ENCODE measurements at regions not wholly inside any gene's neighbourhood (a gene's known extent, or its start where the extent isn't known, plus 50 kb on each side); places are given as distances from the start of the nearest gene placed in this dataset.
A peak's percentile ranks its signal among the peaks of the same experiment; 100 is the strongest.
"Not testable (repeated sequence)": the region's sequence is repeated elsewhere in the genome, so short reads cannot be mapped to it uniquely, and the experiment has no call there.

DNA sequence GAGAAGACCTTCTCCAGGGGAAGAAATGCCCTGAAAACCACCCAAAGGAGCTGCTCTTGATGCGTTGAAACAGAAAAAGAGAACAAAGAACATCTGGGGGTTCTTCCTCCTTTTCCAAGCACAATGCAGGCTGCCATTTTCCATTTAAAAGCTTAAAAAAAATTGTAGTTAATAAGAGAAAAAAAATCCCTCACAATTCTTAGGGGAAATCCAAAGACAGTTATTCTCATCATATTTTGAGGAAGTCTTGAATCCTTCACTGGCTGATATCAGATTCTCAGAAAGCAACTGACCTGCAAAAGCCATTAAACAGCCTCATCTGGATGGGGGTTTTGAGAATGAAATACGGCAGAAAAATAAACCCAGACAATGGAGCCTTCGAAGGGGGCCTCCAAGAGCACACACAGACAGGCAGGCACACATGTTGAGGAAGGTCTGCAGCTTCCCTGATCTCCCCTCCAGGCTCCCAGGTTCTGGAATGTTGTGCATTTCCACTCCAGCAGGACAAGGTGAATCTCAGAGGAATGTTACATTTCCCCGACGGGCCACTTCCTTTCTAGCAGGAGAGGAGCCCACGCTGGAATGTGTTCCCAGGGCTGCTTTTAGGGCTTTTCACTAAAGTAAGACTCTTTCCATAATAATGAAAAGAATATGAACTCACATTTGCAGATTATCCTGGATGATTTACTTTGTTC is 159.4 kb upstream of the S1PR3 start:
- TF ChIP-seq, protein P1, sequence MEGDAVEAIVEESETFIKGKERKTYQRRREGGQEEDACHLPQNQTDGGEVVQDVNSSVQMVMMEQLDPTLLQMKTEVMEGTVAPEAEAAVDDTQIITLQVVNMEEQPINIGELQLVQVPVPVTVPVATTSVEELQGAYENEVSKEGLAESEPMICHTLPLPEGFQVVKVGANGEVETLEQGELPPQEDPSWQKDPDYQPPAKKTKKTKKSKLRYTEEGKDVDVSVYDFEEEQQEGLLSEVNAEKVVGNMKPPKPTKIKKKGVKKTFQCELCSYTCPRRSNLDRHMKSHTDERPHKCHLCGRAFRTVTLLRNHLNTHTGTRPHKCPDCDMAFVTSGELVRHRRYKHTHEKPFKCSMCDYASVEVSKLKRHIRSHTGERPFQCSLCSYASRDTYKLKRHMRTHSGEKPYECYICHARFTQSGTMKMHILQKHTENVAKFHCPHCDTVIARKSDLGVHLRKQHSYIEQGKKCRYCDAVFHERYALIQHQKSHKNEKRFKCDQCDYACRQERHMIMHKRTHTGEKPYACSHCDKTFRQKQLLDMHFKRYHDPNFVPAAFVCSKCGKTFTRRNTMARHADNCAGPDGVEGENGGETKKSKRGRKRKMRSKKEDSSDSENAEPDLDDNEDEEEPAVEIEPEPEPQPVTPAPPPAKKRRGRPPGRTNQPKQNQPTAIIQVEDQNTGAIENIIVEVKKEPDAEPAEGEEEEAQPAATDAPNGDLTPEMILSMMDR (IDR thresholded peaks at IDR 0.05; ENCODE audit: low read depth, low read length) = no peak
- no peak overlapping the region for H3K4me3 ChIP-seq (replicated peaks in 1 of 2; ENCODE audit: low read depth in 2 of 2, low read length in 2 of 2)
- DNase-seq (ENCODE audit: low read depth in 2 of 2) = no peak

DNA sequence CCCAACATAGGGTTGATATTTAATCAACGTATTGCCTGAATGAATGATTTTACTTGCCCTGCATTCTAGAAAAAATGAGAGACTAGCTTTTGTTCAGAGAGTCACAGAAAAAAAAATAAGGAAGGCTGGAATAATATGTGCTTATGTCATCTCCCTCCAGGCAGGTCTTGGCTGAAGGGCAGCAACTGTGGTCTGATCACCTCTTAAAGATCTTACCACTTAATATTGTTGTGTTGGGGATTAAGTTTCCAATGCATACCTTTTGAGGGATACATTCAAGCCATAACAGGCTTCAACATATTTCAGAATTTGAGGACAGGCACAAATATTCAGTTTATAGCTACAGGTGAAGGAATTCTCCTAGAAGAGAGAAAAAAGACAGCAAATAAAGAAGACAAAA is 157.3 kb upstream of the S1PR3 start:
- TF ChIP-seq, protein P1 (IDR thresholded peaks at IDR 0.05; ENCODE audit: low read depth, low read length) = no peak
- no peak overlapping the region for H3K4me3 ChIP-seq (replicated peaks in 1 of 2; ENCODE audit: low read depth in 2 of 2, low read length in 2 of 2)
- DNase-seq (ENCODE audit: low read depth in 2 of 2) = no peak

DNA sequence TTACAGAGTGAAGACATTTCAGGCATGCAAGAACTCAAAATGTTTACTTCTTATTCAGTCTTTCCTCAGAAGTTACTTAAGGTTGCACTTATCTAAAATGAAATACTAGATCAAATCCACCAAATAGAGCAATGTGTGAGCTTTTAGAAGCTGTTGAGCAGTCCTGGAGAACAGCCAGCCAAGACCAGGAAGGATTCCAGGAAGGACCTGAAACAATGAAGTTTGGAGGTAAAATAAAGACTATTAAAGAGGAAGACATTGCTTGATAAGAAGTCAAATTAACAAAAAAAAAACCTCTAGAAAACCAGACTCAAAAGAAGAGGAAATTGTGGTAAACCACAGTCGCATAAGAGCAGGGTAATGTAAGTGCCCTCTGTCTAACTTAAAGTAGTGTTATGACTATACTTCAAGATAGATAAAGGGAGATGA is 156.2 kb upstream of the S1PR3 start:
- no peak overlapping the region for H3K4me3 ChIP-seq (replicated peaks in 1 of 2; ENCODE audit: low read depth in 2 of 2, low read length in 2 of 2)
- peak; percentile 62 to 79 for DNase-seq (ENCODE audit: low read depth in 2 of 2)
- TF ChIP-seq, protein P1 (IDR thresholded peaks at IDR 0.05; ENCODE audit: low read depth, low read length) = no peak

DNA sequence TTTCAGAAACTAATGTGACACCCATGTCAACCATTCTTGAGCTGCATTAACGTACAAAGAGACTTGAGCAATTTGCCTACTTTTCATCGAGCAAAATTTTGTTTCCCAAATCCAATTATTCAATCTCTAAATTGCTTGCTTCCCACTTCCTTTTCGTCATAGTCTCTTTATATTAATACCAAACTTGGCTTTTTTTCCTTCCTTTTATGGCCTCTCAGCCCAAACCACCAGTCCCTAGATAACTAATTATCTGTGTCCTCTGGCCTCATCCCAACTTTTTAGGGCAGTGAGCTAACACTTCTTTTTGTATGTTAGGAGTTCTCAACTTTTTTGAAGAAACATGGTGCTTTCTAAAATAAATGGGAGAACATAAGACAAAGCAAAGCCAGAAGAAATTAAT is 155.5 kb upstream of the S1PR3 start:
- TF ChIP-seq, protein P1 (IDR thresholded peaks at IDR 0.05; ENCODE audit: low read depth, low read length) = no peak
- H3K4me3 ChIP-seq (replicated peaks in 1 of 2; ENCODE audit: low read depth in 2 of 2, low read length in 2 of 2) = no peak overlapping the region
- peak in 1 of 2 donors; percentile 44 for DNase-seq (ENCODE audit: low read depth in 2 of 2)

DNA sequence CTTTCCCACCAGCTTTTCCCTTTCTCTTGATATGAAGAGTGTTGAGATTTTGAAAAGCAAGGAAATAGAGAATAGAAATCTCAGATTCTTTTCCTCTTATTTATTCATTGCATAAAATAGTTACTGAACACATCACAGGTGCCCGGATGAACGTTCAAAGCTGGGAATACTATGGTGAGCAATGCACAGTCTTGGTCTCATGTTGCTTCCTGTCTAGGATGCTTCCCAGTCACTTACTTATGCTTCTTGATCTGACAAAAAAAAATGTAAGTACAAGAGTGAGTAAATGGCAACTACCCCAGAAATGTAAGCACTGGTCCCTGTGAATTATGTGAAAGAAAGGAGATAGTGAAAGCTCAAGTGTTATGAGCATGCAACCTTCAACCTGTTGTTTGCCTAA is 153.5 kb upstream of the S1PR3 start:
- DNase-seq (ENCODE audit: low read depth in 2 of 2) = peak in 1 of 2 donors; percentile 54
- no peak overlapping the region for H3K4me3 ChIP-seq (replicated peaks in 1 of 2; ENCODE audit: low read depth in 2 of 2, low read length in 2 of 2)
- TF ChIP-seq, protein P1 (IDR thresholded peaks at IDR 0.05; ENCODE audit: low read depth, low read length) = no peak

DNA sequence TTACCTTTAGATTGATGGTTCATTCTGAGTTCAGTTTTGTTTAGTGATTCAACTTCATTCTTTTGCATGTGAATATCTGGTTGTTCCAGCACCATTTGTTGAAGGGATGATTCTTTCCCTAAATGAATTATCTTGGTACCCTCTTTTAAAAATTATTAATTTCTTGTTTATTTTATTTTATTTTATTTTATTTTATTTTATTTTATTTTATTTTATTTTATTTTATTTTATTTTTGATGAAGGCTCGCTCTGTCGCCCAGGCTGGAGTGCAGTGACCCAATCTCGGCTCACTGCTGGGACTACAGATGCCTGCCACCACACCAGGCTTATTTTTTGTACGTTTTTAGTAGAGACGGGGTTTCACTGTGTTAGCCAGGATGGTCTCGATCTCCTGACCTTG is 141.4 kb upstream of the S1PR3 start:
- not testable (repeated sequence) for DNase-seq (ENCODE audit: low read depth in 2 of 2); H3K4me3 ChIP-seq (replicated peaks in 1 of 2; ENCODE audit: low read depth in 2 of 2, low read length in 2 of 2)

DNA sequence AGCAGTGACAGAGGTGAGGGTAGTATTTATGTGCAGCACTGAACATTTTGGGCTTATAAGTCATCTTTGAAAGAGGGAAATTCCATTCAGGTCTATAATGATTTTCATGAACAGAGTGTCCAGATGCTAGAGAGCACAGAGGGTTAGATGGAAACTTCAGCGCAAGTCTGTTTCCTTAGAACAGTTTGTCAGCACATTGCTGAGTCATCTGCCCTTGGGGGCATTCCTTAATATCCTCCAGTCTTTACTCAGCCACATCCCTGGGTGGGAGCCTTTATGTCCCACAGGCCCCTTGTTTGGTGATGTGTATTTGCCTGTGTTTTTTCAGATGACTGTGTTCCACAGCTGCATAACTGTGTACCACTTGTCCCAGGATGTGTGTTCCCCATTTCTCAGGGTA is 138.5 kb upstream of the S1PR3 start:
- peak; percentile 80 to 99 for DNase-seq (ENCODE audit: low read depth in 2 of 2)

More for the DNA sequence above, 138.5 kb upstream of the S1PR3 start:
- peak overlapping the region in 1 of 2 donors; percentile 36 for H3K4me3 ChIP-seq (replicated peaks in 1 of 2; ENCODE audit: low read depth in 2 of 2, low read length in 2 of 2)
- TF ChIP-seq, protein P1 (IDR thresholded peaks at IDR 0.05; ENCODE audit: low read depth, low read length) = no peak

All from cardiac fibroblast (primary cell).